GM12875 (cell line): ENCODE measurements at regions not wholly inside any gene's neighbourhood (a gene's known extent, or its start where the extent isn't known, plus 50 kb on each side); places are given as distances from the start of the nearest gene placed in this dataset.

Experiments used
- H3K4me3 ChIP-seq: one replicate; pipeline ENCODE4 v1.5.1; 2011; ENCODE audit warnings: low read depth, low read length, control low read depth
- TF ChIP-seq, protein P1 (sequence below): IDR thresholded peaks from 2 replicates; pipeline ENCODE4 v1.5.1; 2011; ENCODE audit warnings: low read depth, mild to moderate bottlenecking, control low read depth, inconsistent platforms, low read length, moderate library complexity, borderline replicate concordance; ENCODE audit not compliant: insufficient read depth

DNA sequence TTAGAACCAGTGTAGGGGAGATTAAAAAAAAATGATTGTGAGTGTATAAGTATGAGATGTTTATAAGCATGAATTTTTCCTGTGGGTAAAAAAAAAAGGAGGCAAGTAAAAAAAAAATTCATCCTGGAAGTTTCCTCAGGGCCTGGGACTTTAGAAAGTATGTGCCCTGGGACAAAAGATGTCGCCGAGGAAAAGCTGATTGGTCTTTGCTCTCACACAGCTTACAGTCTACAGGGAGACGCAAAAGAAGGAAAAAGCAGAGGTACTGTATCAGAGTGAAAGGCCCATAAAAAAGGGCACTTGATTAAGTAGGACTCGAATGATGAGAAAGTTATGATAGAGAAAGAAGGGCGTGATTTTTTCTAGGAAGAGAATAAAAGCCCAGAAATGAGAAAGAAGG, 501.4 kb upstream of the MEF2C start:
- no peak overlapping the region for H3K4me3 ChIP-seq
- TF ChIP-seq, protein P1, sequence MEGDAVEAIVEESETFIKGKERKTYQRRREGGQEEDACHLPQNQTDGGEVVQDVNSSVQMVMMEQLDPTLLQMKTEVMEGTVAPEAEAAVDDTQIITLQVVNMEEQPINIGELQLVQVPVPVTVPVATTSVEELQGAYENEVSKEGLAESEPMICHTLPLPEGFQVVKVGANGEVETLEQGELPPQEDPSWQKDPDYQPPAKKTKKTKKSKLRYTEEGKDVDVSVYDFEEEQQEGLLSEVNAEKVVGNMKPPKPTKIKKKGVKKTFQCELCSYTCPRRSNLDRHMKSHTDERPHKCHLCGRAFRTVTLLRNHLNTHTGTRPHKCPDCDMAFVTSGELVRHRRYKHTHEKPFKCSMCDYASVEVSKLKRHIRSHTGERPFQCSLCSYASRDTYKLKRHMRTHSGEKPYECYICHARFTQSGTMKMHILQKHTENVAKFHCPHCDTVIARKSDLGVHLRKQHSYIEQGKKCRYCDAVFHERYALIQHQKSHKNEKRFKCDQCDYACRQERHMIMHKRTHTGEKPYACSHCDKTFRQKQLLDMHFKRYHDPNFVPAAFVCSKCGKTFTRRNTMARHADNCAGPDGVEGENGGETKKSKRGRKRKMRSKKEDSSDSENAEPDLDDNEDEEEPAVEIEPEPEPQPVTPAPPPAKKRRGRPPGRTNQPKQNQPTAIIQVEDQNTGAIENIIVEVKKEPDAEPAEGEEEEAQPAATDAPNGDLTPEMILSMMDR: no peak

DNA sequence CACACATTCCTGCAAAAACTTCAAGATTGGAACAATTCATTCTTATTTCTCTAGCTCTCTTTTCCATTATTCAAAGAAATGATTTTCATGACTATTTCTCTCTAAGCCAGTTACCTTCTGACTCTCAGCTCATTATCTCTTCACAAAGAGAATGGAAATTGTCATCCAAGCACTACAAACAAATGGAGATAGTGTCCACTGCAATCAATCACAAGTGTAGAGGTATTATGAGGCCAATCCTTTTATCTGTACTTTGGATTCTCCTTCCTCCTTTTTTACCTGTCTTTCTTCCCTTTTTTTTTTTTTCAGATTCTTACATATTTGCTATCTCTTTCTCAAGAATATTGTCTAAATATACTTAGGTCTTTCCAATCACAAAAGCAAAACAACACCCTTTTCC, 497.7 kb upstream of the MEF2C start:
- TF ChIP-seq, protein P1: no peak

DNA sequence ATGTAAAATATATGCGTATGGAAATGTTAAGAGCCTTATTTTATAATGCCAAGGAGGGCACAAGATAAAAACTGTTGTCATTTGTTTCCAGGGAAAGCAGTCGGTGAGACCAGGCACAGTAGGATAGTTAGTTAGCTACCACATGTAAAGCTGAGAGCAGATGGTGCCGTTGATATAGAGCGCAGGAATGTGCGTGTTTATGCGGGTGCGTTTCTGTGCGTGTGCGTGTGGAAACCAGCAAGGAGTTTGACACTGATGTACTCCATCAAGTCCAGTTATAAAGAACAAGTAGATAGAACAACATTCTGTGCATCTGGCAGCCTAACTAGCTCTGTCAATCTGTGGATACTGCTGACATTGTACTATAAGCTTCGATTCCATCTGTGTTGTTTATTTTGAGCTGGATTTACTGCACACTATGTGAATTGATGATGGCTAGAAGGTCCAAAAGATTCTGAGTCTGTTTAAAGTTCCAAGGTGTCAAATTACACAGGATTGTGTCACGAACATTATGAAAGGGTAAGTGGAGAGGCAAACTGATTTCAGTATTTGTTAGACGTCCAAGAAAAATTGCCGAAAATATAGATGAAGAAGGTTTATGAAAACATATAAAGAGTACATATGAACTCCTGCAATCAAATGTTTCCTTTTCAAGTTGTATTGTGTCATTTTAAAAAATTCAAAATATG, 494.9 kb upstream of the MEF2C start:
- no peak overlapping the region for H3K4me3 ChIP-seq
- TF ChIP-seq, protein P1: no peak

More for the DNA sequence above, 497.7 kb upstream of the MEF2C start:
- H3K4me3 ChIP-seq: no peak overlapping the region

DNA sequence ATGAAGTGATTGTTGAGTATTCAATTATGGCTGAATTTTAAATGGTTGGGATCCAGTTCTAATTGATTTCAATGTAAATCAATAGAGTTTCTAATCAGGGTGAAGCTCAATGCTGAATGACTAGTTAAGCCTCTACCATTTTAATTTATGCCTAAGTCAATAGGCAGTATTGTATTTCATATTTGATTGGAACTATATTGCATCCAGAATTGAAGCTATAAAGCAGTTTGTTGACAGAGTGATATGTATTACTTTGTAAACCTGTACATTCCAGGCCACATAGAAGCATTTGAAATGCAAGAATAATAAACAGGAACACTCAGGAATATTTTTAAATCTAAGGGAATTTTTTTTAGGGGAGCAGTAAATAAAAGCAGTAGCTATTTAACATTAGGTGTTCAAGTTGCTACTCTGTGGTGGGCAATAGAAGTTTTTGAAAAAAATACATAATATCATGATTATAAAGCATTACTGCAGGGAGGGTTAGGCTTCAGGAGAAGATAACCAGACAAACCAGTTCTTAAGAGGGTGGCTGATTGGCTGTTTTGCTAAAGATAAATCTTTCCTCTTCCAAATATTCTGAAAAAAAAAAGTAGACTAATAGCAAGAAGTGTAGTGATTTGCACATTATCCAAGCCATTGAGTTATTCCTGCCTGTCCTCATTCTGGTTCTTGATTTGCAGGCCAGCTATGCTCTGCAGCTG, 492.0 kb upstream of the MEF2C start:
- H3K4me3 ChIP-seq: no peak overlapping the region
- TF ChIP-seq, protein P1: no peak

DNA sequence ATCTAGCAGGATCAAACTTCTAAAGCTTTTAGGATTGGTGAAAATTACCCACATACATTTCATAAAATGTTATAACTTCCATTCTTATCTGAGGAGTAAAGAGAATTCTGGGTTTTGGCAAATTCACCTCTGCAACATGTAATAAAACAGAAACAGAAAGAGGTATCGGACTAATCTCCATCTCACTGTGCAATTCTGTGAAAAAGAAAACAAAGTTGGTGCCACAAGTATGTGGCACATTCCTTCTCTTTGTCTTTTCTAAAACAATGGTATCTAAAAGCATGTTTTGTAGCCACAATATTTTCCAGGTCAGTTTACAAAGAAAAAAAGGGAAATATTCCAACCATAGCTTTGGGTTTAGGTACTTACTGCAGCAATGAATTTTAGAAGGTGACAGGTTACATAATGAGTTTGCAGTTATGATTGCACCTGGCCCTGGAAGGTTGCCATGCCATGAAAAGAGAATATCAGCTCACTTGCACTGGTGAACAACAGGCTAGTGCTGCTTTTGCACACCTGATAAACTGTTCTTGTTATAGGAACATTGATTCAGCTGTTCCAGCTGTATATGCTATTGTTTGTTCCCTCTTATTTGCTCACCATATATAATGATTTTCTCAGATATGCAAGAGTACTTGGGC, 491.3 kb upstream of the MEF2C start:
- no peak overlapping the region for H3K4me3 ChIP-seq
- TF ChIP-seq, protein P1: no peak

DNA sequence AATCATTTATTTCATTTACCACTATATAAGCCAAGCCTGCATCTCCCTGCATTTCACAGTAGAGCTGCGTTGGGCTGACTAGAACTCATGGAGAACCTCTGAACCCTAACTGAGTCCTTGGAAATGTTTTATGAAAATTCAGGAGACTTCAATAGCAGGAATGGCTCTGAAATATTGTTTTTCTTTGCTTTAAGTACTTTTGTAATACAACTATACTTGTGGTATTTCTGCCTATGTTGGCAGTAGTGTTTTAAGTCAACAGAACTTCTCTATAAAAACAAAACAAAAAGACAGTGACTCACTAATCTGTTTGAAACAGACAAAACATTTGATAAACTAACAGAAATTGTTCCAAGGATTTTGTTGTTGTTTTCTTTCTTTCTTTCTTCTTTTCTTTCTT, 489.2 kb upstream of the MEF2C start:
- TF ChIP-seq, protein P1: no peak
- no peak overlapping the region for H3K4me3 ChIP-seq
